ENCODE measurements at regions not wholly inside any gene's neighbourhood (a gene's known extent, or its start where the extent isn't known, plus 50 kb on each side); places are given as distances from the start of the nearest gene placed in this dataset.

DNA sequence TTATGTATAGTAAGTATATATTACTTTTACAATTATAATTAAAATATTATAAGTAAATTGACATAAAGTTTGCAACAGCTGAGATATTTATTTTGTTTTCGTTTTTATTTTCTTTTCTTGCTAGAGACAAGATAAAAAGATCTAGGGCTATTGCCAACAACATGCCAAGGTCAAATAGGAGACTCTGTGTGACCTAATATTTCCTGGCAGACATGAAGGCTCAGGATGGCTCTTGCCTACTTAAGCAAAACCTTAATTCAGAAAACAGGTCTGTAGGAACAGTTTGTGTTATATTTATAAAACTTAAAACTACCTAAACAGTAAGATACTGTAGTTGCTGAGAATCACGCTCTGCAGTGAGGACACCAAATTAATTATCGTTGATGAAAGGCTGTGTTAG, 145.2 kb downstream of the RFC3 start:
- no peak for ATAC-seq (ENCODE audit: low read depth)
- H4K91ac ChIP-seq (ENCODE audit: insufficient read depth, low read depth, low read length), result no peak overlapping the region
- H3K9me1 ChIP-seq (ENCODE audit: insufficient read depth, low read length), result no peaks in the 10 kb centered on the region
- in situ Hi-C loops (cut with MboI; ENCODE audit: low sequenced_read_pairs) (no loop called here), intact Hi-C loops (cut with micrococcal nuclease) (no loop called here), dilution Hi-C loops (cut with HindIII; ENCODE audit: low sequenced_read_pairs, unreplicated experiment) (no loop called here)
- ChIA-PET CTCF (no interaction called here), POLR2A (ENCODE audit: unreplicated experiment) (no interaction called here)
- H3K23ac ChIP-seq (ENCODE audit: low read depth, low read length), result no peak overlapping the region
- no peak overlapping the region for H3K56ac ChIP-seq (ENCODE audit: extremely low read depth, insufficient read depth, low read length)
- H4K8ac ChIP-seq (ENCODE audit: low read depth in 2 of 2, low read length in 2 of 2), result no peak overlapping the region
- no peaks in the 10 kb centered on the region for H3K36me3 ChIP-seq (ENCODE audit: control insufficient read depth, insufficient read depth, low read length)
- H3K79me1 ChIP-seq (ENCODE audit: low read depth in 1 of 2, low read length in 2 of 2), result no peaks in the 10 kb centered on the region
- no peak overlapping the region for H3K18ac ChIP-seq (ENCODE audit: low read depth, low read length)
- DNase-seq, result no peak
- no peak overlapping the region for H3K4me2 ChIP-seq (ENCODE audit: low read depth, low read length)
- no peaks in the 10 kb centered on the region for H4K20me1 ChIP-seq (ENCODE audit: insufficient read depth, low read length)
- H4K5ac ChIP-seq (ENCODE audit: low read depth, low read length), result no peak overlapping the region
- no peaks in the 10 kb centered on the region for H3K9me3 ChIP-seq (ENCODE audit: control insufficient read depth, insufficient read depth, low read length)
- no peak overlapping the region for H2BK5ac ChIP-seq (ENCODE audit: low read depth, low read length, poor library complexity, severe bottlenecking)
- no peaks in the 10 kb centered on the region for H3K4me1 ChIP-seq (ENCODE audit: control insufficient read depth, insufficient read depth, low read length)
- no peak overlapping the region for H3K4me3 ChIP-seq (ENCODE audit: insufficient read depth, low read depth, low read length)
- no peak overlapping the region for H3K27ac ChIP-seq (ENCODE audit: insufficient read depth, low read length)
- no CpG with 5 or more reads among the region's 3 CpGs for WGBS, 2 experiments (ENCODE audit: extremely low coverage in 2 of 2, insufficient read length in 1 of 2)
- H2AK9ac ChIP-seq (replicated peaks; ENCODE audit: low read depth, low read length, poor library complexity), result no peak overlapping the region
- no peak overlapping the region for H3K9ac ChIP-seq (ENCODE audit: low read depth, low read length)
- no peak overlapping the region for H2BK20ac ChIP-seq (ENCODE audit: low read depth, low read length)
- no peak overlapping the region for H3K14ac ChIP-seq (replicated peaks; ENCODE audit: low read depth, low read length)
- no peak overlapping the region for H2AK5ac ChIP-seq (ENCODE audit: low read depth, low read length)
- no peak overlapping the region for H2BK15ac ChIP-seq (ENCODE audit: low read depth, low read length)
- BruUV-seq (replicated peaks), result no TSS peak
- no peaks in the 10 kb centered on the region; the same call in 1 of the 2 replicates for H3K27me3 ChIP-seq (ENCODE audit: control insufficient read depth, insufficient read depth, low read length)
- no peak overlapping the region for H3K4ac ChIP-seq (ENCODE audit: low read depth, low read length)
- H2AFZ ChIP-seq (replicated peaks; ENCODE audit: low read length, poor library complexity), result no peak overlapping the region
- TF ChIP-seq, protein P1, sequence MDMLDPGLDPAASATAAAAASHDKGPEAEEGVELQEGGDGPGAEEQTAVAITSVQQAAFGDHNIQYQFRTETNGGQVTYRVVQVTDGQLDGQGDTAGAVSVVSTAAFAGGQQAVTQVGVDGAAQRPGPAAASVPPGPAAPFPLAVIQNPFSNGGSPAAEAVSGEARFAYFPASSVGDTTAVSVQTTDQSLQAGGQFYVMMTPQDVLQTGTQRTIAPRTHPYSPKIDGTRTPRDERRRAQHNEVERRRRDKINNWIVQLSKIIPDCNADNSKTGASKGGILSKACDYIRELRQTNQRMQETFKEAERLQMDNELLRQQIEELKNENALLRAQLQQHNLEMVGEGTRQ (IDR thresholded peaks at IDR 0.05; ENCODE audit: low read depth, low read length), result no peak
- TF ChIP-seq RCOR1 (IDR thresholded peaks at IDR 0.05; ENCODE audit: insufficient replicate concordance, low read length) (no peak), RFX5 (IDR thresholded peaks at IDR 0.05; ENCODE audit: low read depth, low read length) (no peak), CEBPB (IDR thresholded peaks at IDR 0.05; ENCODE audit: low read depth, low read length) (no peak), FOS (IDR thresholded peaks at IDR 0.05; ENCODE audit: low read depth, low read length) (no peak), MAZ (IDR thresholded peaks at IDR 0.05; ENCODE audit: borderline replicate concordance, low read depth, low read length) (no peak), RAD21 (IDR thresholded peaks at IDR 0.05; ENCODE audit: low read length) (no peak), SMC3 (IDR thresholded peaks at IDR 0.05; ENCODE audit: low read depth, low read length) (no peak), MAFK (IDR thresholded peaks at IDR 0.05; ENCODE audit: low read depth, low read length) (no peak), NFE2L2 (IDR thresholded peaks at IDR 0.05; ENCODE audit: low read depth, low read length) (no peak), MXI1 (IDR thresholded peaks at IDR 0.05; ENCODE audit: borderline replicate concordance, low read depth, low read length) (no peak), ELK1 (IDR thresholded peaks at IDR 0.05; ENCODE audit: borderline replicate concordance, low read depth, low read length) (no peak), CHD1 (IDR thresholded peaks at IDR 0.05; ENCODE audit: low read depth, low read length) (no peak), BHLHE40 (IDR thresholded peaks at IDR 0.05; ENCODE audit: low read depth, low read length) (no peak), POLR2A (IDR thresholded peaks at IDR 0.05; ENCODE audit: low read depth, low read length) (no peak)
- TF ChIP-seq, protein P2, sequence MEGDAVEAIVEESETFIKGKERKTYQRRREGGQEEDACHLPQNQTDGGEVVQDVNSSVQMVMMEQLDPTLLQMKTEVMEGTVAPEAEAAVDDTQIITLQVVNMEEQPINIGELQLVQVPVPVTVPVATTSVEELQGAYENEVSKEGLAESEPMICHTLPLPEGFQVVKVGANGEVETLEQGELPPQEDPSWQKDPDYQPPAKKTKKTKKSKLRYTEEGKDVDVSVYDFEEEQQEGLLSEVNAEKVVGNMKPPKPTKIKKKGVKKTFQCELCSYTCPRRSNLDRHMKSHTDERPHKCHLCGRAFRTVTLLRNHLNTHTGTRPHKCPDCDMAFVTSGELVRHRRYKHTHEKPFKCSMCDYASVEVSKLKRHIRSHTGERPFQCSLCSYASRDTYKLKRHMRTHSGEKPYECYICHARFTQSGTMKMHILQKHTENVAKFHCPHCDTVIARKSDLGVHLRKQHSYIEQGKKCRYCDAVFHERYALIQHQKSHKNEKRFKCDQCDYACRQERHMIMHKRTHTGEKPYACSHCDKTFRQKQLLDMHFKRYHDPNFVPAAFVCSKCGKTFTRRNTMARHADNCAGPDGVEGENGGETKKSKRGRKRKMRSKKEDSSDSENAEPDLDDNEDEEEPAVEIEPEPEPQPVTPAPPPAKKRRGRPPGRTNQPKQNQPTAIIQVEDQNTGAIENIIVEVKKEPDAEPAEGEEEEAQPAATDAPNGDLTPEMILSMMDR (conservative IDR thresholded peaks at IDR 0.05; ENCODE audit: low read depth, low read length), result no peak
- no peak overlapping the region for H2BK120ac ChIP-seq (ENCODE audit: low read depth, low read length)

Data from IMR-90 (cell line).